ENCODE measurements at regions not wholly inside any gene's neighbourhood (a gene's known extent, or its start where the extent isn't known, plus 50 kb on each side); places are given as distances from the start of the nearest gene placed in this dataset.

- H3K14ac ChIP-seq (ENCODE audit: insufficient read depth, low read length): no peak overlapping the region
- peaks cover 4% of the 10 kb centered on the region; the same call in 1 of the 2 replicates for H3K4me1 ChIP-seq (ENCODE audit: insufficient read depth, low read length)
- peak overlapping the region; percentile 37 for H3K9ac ChIP-seq (ENCODE audit: extremely low read depth, insufficient read length, low read length)
- no peak overlapping the region for H2AK5ac ChIP-seq (ENCODE audit: insufficient read length, low read length)
- DNase-seq: no peak
- no peaks in the 10 kb centered on the region for H3K79me2 ChIP-seq (ENCODE audit: insufficient read depth, low read length)
- H2BK20ac ChIP-seq (ENCODE audit: low read depth, low read length, poor library complexity, severe bottlenecking): no peak overlapping the region
- no peak overlapping the region for H3T11ph ChIP-seq (ENCODE audit: low read length)
- no peak overlapping the region for H3K56ac ChIP-seq (ENCODE audit: insufficient read length, low read depth, low read length)
- no peak overlapping the region for H4K91ac ChIP-seq (ENCODE audit: insufficient read length, low read depth, low read length)
- no peak overlapping the region for H2BK120ac ChIP-seq (ENCODE audit: low read depth, low read length, poor library complexity, severe bottlenecking)
- TF ChIP-seq, protein P1, sequence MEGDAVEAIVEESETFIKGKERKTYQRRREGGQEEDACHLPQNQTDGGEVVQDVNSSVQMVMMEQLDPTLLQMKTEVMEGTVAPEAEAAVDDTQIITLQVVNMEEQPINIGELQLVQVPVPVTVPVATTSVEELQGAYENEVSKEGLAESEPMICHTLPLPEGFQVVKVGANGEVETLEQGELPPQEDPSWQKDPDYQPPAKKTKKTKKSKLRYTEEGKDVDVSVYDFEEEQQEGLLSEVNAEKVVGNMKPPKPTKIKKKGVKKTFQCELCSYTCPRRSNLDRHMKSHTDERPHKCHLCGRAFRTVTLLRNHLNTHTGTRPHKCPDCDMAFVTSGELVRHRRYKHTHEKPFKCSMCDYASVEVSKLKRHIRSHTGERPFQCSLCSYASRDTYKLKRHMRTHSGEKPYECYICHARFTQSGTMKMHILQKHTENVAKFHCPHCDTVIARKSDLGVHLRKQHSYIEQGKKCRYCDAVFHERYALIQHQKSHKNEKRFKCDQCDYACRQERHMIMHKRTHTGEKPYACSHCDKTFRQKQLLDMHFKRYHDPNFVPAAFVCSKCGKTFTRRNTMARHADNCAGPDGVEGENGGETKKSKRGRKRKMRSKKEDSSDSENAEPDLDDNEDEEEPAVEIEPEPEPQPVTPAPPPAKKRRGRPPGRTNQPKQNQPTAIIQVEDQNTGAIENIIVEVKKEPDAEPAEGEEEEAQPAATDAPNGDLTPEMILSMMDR (conservative IDR thresholded peaks at IDR 0.05): no peak
- H3K36me3 Mint-ChIP-seq (ENCODE audit: insufficient read depth in 1 of 3, low read depth in 3 of 3): no peaks in the 10 kb centered on the region; a peak in 1 of 7 replicates
- H3K23ac ChIP-seq (ENCODE audit: insufficient read length, low read depth, low read length): no peak overlapping the region
- H3K79me1 ChIP-seq (ENCODE audit: insufficient read depth, low read depth, low read length, poor library complexity, severe bottlenecking): no peaks in the 10 kb centered on the region
- no peak overlapping the region for H2BK5ac ChIP-seq (ENCODE audit: insufficient read length, low read length)
- no peak overlapping the region for H2BK12ac ChIP-seq (ENCODE audit: insufficient read length, low read depth, low read length)
- peak overlapping the region; percentile 75 for H3K27ac ChIP-seq (ENCODE audit: insufficient read length, low read depth, low read length)
- no CpG with 5 or more reads among the region's 4 CpGs for WGBS (ENCODE audit: extremely low coverage, insufficient read length, low lambda C conversion rate)
- no peaks in the 10 kb centered on the region for H3K27me3 ChIP-seq (ENCODE audit: insufficient read depth, low read length)
- no peak overlapping the region for H4K8ac ChIP-seq (replicated peaks; ENCODE audit: insufficient read length, low read depth, low read length)
- peaks cover 14 to 22% of the 10 kb centered on the region in 2 experiments for H3K4me1 Mint-ChIP-seq
- no peak overlapping the region for H2AFZ ChIP-seq (ENCODE audit: low read length)
- H3K18ac ChIP-seq (ENCODE audit: insufficient read length, low read depth, low read length): no peak overlapping the region
- H3K9me3 ChIP-seq (ENCODE audit: control insufficient read depth, low read depth, low read length): no peaks in the 10 kb centered on the region
- H3K27ac Mint-ChIP-seq: peak overlapping the region; percentile 66 to 82 (median 74); a peak in 5 of 7 replicates
- H3K4me2 ChIP-seq (ENCODE audit: insufficient read depth, insufficient read length, low read length): peak overlapping the region; percentile 16
- H3K27me3 Mint-ChIP-seq (ENCODE audit: low read depth): no peaks in the 10 kb centered on the region
- no peak overlapping the region for H3K4ac ChIP-seq (ENCODE audit: low read depth, low read length)
- H4K5ac ChIP-seq (ENCODE audit: insufficient read length, low read depth, low read length): no peak overlapping the region
- no peaks in the 10 kb centered on the region for H4K20me1 ChIP-seq (ENCODE audit: control insufficient read depth, insufficient read depth, insufficient read length)
- no peak overlapping the region for H3K4me3 Mint-ChIP-seq
- no peaks in the 10 kb centered on the region for H3K9me3 Mint-ChIP-seq
- no peaks in the 10 kb centered on the region for H3K23me2 ChIP-seq (ENCODE audit: insufficient read length, low read depth, low read length, poor library complexity, severe bottlenecking)
- H2BK15ac ChIP-seq (ENCODE audit: low read depth, low read length): no peak overlapping the region
Observed at GRCh38 chr5:106306313-106307028, 1364.3 kb downstream of the EFNA5 start.
